ENCODE measurements at regions not wholly inside any gene's neighbourhood (a gene's known extent, or its start where the extent isn't known, plus 50 kb on each side); places are given as distances from the start of the nearest gene placed in this dataset.
"Not testable (repeated sequence)": the region's sequence is repeated elsewhere in the genome, so short reads cannot be mapped to it uniquely, and the experiment has no call there.

GRCh38 chr1:105386489-105386888 is 1636.8 kb downstream of the AMY1C start:
- DNase-seq (ENCODE audit: low read depth): no peak

DNA sequence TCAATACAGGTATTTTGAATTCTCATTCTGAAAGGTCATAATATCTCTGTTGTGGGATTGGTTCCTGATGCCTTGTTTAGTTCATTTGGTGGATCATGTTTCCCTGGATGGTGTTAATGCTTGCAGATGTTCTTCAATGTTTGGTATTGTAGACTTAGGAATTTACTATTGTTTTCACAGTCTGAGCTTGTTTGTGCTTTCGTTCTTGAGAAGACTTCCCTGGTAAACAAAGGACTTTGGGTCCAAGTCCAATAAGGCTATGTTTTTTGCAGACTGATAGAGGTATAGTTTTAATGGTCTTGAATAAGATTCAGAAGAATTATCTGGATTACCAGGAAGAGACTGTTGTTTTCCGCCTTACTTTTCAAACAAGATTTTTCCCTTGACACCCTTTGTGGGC is 1646.3 kb downstream of the AMY1C start:
- no peak for DNase-seq (ENCODE audit: low read depth)

DNA sequence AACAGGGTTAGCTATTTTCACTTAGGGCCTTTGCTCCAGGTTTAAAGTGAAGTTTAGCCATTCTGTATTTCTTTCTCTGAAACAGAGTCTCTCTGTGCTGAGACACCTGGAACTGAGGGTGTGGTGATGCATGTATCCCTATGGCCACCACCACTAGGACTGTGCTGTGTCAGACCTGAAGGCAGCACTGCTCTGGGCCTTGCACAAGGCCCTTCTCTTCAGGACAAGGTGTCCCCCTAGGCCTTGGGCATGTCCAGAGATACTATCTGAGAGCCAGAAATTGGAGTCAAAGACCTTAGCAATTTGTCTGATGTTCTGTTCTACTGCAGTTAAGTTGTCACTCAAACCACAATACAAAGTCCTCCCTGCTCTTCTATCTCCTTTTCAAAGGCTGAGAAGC is 1649.2 kb downstream of the AMY1C start:
- no peak for DNase-seq (ENCODE audit: low read depth)

DNA sequence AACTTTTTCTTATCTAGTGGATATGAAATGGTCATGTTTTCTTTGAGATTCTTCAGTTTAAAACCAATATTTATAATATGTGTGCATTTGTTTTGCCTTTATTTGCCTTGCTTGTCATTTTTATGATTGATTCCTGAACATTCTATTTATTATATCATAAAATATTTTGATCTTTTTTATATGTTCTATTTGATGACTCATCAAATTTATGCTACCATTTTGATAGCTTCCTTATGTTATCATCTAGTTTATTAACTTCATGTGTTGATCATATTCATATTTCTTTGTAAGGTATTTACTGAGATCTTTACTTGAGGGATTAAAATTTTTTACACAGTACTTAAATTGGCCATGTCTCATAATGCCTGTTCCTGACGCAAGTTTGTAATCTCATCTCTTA is 1650.0 kb downstream of the AMY1C start:
- DNase-seq (ENCODE audit: low read depth): no peak

GRCh38 chr1:105416261-105416660 is 1640.2 kb upstream of the PRMT6 start:
- DNase-seq (ENCODE audit: low read depth): no peak

DNA sequence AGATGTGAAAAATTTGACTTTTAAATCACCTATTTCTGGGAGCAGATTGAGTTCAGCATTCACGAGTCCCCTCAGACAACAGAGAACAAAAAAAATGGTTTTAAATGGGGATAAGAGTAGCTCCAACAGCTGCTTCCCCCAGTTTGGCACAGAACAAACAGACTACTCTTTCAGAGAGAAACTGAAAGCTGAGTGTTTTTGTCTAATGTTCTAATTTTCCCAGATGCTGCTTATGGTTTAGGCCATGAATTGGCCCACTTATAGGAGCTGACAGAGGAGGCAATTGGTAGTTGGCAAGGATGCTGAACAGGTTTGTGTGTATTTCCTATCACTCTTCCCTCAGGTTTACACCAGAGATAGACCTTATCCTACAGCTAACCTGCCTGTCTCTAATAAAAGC is 1637.4 kb upstream of the PRMT6 start:
- no peak for DNase-seq (ENCODE audit: low read depth)

DNA sequence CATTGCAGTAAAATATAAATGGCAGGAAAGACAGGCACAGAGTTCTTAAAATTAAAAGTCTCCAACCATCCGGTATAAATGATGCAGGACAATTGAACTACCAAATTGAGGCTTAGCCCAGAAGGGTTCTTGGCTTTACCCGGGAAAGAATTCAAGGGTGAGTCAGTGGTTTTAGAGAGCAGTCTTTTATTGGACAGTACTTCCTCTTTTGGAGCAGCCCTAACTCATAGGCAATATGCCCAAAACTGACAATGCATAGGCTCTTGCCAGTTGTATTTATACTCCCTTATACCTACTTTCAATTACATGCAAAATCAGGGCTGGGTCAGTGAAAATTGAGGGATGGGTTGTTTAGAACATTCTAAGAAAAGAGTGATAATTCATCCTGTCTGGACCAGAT is 1628.9 kb upstream of the PRMT6 start:
- DNase-seq (ENCODE audit: low read depth): no peak

DNA sequence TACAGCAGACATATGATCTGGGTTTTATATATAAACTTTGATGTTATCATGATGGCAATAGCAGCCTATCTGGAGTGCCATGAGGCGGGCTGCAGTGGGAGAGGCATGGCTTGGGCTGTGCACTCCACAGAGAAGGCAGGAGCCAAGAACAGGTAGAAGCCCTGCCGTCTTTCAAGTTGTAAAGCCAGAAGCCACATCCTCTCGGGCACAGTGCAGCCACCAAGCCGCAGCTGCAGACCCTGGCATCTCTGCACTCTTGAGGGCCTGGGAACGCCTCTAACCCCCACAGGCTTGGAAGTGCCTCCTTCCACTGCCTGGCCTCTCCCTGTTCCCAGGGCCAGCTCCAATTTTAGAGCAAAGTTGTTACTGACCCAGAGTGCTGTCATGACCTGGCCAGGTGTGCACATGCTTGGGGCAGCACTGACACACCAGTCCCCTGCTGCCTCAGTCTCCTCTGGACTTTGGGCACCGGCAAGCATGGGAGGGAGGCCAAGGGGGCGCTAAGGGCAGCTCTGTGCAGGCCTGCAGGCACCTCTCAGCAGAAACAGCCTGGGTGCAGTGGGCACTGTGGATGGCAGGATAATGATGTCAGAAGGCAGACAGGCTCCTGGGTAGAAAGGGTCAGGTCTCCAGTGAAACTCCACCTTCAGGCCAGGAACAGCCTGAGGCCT is 1619.8 kb upstream of the PRMT6 start:
- DNase-seq (ENCODE audit: low read depth): no peak

- no peak for DNase-seq (ENCODE audit: low read depth)
These were observed 1618.6 kb upstream of the PRMT6 start for GRCh38 chr1:105437847-105438246.

- DNase-seq (ENCODE audit: low read depth): no peak
These were observed 1613.6 kb upstream of the PRMT6 start for GRCh38 chr1:105442901-105443300.

DNA sequence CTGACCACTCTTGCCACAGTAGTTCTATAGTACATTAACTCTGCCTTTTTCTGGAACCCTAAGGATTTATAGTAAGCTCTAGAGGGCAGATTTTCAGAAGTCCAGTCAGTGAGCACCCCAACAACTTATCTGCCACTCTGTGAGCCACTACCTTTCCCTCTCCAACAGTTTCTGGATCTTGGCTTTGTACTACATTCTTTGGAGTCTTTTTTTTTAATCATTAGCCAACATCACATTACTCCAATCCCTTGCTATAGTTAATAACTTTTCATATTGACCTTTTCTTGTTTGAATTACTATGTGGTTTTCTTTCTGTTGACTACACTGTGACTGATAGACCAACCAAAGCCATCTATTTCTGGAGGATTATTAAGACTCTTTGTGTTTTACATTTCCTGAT is 1596.7 kb upstream of the PRMT6 start:
- DNase-seq (ENCODE audit: low read depth): no peak

DNA sequence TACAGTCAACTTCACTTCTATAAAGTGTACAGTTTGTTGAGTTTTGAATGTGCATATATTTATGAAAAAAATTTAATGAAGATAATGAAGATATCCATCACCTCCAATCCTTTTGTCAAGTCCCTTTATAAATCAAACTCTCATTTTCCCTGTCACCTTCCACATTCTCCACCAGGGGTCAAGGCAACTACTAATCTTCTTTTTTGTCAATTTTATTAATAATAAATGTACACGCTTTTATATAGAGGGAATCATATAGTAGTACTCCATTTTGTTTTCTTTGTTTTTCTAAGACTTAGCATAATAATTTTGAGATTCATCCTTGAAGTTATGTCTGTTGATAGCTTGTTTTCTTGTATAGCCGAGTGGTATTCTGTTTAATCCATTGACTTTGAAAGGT is 1594.2 kb upstream of the PRMT6 start:
- no peak for DNase-seq (ENCODE audit: low read depth)

- no peak for DNase-seq (ENCODE audit: low read depth)
These were observed 1588.9 kb upstream of the PRMT6 start for GRCh38 chr1:105467549-105467948.

GRCh38 chr1:105470541-105470940 is 1585.9 kb upstream of the PRMT6 start:
- not testable (repeated sequence) for DNase-seq (ENCODE audit: low read depth)

DNA sequence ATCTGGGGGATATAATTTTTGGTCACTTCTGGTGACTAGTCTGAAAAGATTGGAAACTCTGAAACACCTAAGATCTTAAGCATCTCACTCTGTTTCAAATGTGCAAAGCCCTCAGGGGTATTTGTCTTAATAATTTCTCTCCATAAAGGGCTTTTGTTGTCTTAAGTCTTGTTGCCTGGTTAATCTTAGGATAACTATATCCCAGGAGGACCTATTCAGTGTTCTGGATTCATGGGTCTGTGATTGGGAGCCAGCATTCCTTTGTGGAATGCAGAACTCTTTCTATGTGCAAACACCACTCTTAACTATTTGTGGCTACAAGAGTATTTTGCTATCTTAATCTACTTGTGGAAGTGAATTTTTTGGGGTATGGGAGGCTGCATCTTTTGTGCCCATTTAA is 1573.0 kb upstream of the PRMT6 start:
- no peak for DNase-seq (ENCODE audit: low read depth)

GRCh38 chr1:105485207-105485606 is 1571.3 kb upstream of the PRMT6 start:
- peak; percentile 54 for DNase-seq (ENCODE audit: low read depth)

GRCh38 chr1:105492921-105493320 is 1563.6 kb upstream of the PRMT6 start:
- no peak for DNase-seq (ENCODE audit: low read depth)

- no peak for DNase-seq (ENCODE audit: low read depth)
These were observed 1540.4 kb upstream of the PRMT6 start for GRCh38 chr1:105516068-105516467.

- no peak for DNase-seq (ENCODE audit: low read depth)
These were observed 1522.5 kb upstream of the PRMT6 start for GRCh38 chr1:105533996-105534395.

DNA sequence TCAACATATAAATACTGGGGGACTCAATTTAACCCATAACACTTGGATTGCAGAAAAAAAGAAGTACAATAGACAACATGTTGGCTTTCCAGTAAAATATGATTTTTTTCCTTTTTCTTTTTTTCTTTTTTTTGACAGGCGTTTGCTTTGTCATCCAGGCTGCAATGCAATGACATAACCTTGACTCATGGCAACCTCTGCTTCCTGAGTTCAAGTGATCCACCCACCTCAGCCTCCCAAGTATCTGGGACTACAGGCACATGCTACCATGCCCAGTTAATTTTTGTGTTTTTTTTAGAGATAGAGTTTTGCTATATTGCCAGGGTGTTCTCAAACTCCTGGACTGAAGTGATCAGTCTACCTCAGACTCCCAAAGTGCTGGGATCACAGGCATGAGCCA is 1512.0 kb upstream of the PRMT6 start:
- DNase-seq (ENCODE audit: low read depth): no peak

GRCh38 chr1:105556266-105556665 is 1500.2 kb upstream of the PRMT6 start:
- DNase-seq (ENCODE audit: low read depth): no peak

GRCh38 chr1:105558023-105558422 is 1498.5 kb upstream of the PRMT6 start:
- no peak for DNase-seq (ENCODE audit: low read depth)

DNA sequence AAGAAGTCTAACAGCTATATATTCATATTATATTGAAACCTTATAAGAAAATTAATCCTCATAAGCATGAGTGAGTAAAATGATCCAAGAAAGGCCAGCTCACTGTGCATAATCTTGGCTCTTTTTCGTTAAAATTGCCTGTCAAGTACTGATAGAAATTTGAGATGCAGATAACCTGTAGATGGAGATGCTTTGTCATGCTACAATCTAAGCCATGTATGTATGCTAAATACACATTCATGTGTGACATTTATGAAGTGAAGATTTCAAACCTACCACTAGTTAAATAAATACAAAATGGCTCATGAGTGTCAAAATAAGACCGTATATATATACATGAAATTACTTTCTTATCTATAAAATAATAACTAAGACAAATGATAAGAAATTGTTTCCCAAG is 1491.5 kb upstream of the PRMT6 start:
- no peak for DNase-seq (ENCODE audit: low read depth)

DNA sequence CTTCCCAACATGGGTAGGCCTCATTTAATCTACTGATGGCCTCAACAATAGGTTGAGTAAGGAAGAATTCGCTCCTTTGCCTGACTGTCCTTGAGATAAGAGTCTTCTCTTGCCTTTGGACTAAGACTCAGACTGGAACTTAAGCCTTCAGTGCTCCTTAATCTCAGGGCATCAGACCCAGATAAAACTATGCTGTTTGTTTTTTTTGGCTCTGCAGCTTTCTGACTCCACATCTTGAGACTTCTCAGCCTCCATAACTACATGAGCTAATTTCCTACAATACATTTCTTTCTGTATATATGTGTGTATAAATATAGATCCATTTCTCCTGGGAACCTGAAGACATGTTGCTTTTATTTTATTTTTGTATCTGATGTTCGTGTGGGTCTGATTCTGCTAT is 1470.7 kb upstream of the PRMT6 start:
- peak; percentile 6 for DNase-seq (ENCODE audit: low read depth)

DNA sequence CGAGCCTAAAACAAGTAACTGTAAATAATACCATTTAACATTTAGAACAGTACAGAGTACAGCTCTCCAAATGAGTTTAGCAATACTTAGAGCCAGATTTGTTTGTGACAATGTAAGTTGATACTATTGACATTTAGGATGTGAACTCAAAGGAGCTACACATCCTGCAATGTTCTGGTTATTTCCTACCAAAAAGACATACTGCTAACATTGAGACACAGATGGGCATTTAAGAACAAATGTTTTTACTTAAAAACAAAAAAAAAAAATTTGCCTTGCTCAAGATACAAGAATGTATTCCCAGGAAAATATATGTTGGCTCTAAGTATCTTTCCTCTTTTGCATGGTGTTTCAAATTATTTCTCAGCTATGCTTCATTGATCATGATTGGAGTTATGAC is 1464.8 kb upstream of the PRMT6 start:
- no peak for DNase-seq (ENCODE audit: low read depth)

Measured in non-pigmented ciliary epithelial cell (primary cell).